H9 (cell line): ENCODE measurements at regions not wholly inside any gene's neighbourhood (a gene's known extent, or its start where the extent isn't known, plus 50 kb on each side); places are given as distances from the start of the nearest gene placed in this dataset.

ENCODE experiments used
- DNase-seq: peaks from one replicate; pipeline ENCODE4 v3.0.0-alpha.2; 2017
- H2AFZ ChIP-seq: one replicate; pipeline ENCODE4 v1.6.1; 2013; ENCODE audit warnings: mild to moderate bottlenecking, low read length, control low read depth, moderate library complexity
- H2AK5ac ChIP-seq: 2 replicates; pipeline ENCODE4 v1.6.1; 2013; ENCODE audit warnings: low read length, control low read depth, mixed read lengths; ENCODE audit not compliant: insufficient read length
- H2BK120ac ChIP-seq: one replicate; pipeline ENCODE4 v1.6.1; 2013; ENCODE audit warnings: low read depth, mild to moderate bottlenecking, low read length, control low read depth, inconsistent platforms; ENCODE audit not compliant: poor library complexity, severe bottlenecking
- H2BK12ac ChIP-seq: 2 replicates; pipeline ENCODE4 v1.6.1; 2013; ENCODE audit warnings: low read length, control low read depth, mixed read lengths, low read depth; ENCODE audit not compliant: insufficient read length
- H2BK15ac ChIP-seq: 2 replicates; pipeline ENCODE4 v1.6.1; 2013; ENCODE audit warnings: low read depth, low read length, control low read depth
- H2BK20ac ChIP-seq: one replicate; pipeline ENCODE4 v1.6.1; 2013; ENCODE audit warnings: low read depth, mild to moderate bottlenecking, low read length, control low read depth, inconsistent platforms; ENCODE audit not compliant: poor library complexity, severe bottlenecking
- H2BK5ac ChIP-seq: 2 replicates; pipeline ENCODE4 v1.6.1; 2013; ENCODE audit warnings: low read length, control low read depth, mixed read lengths; ENCODE audit not compliant: insufficient read length
- H3K14ac ChIP-seq: 2 replicates; pipeline ENCODE4 v1.6.1; 2013; ENCODE audit warnings: low read length, control low read depth; ENCODE audit not compliant: insufficient read depth
- H3K18ac ChIP-seq: 2 replicates; pipeline ENCODE4 v1.6.1; 2013; ENCODE audit warnings: low read depth, mild to moderate bottlenecking, mixed read lengths, low read length, control low read depth; ENCODE audit not compliant: insufficient read length
- H3K23ac ChIP-seq: 2 replicates; pipeline ENCODE4 v1.6.1; 2013; ENCODE audit warnings: low read length, control low read depth, mixed read lengths, low read depth; ENCODE audit not compliant: insufficient read length
- H3K23me2 ChIP-seq: 2 replicates; pipeline ENCODE4 v1.6.1; 2013; ENCODE audit warnings: low read depth, mild to moderate bottlenecking, mixed read lengths, low read length, control low read depth; ENCODE audit not compliant: insufficient read length, poor library complexity, severe bottlenecking
- H3K27ac ChIP-seq: 2 replicates; pipeline ENCODE4 v1.5.1; 2013; ENCODE audit warnings: low read length, control low read depth, mixed read lengths, low read depth; ENCODE audit not compliant: insufficient read length
- H3K27me3 ChIP-seq: 2 replicates; pipeline ENCODE4 v1.6.1; 2013; ENCODE audit warnings: low read length, control low read depth, inconsistent platforms; ENCODE audit not compliant: insufficient read depth
- H3K4ac ChIP-seq: 2 replicates; pipeline ENCODE4 v1.6.1; 2013; ENCODE audit warnings: low read depth, mild to moderate bottlenecking, control low read depth, inconsistent platforms, low read length, moderate library complexity
- H3K4me1 ChIP-seq: 2 replicates; pipeline ENCODE4 v1.6.1; 2013; ENCODE audit warnings: low read length, control low read depth, inconsistent platforms; ENCODE audit not compliant: insufficient read depth
- H3K4me2 ChIP-seq: 2 replicates; pipeline ENCODE4 v1.6.1; 2013; ENCODE audit warnings: low read length, control low read depth, mixed read lengths; ENCODE audit not compliant: insufficient read length, insufficient read depth
- H3K56ac ChIP-seq: 2 replicates; pipeline ENCODE4 v1.6.1; 2013; ENCODE audit warnings: low read depth, mild to moderate bottlenecking, mixed read lengths, low read length, control low read depth; ENCODE audit not compliant: insufficient read length
- H3K79me1 ChIP-seq: 2 replicates; pipeline ENCODE4 v1.6.1; 2013; ENCODE audit warnings: low read depth, mild to moderate bottlenecking, moderate library complexity, low read length, control low read depth, inconsistent platforms; ENCODE audit not compliant: insufficient read depth, poor library complexity, severe bottlenecking
- H3K79me2 ChIP-seq: 2 replicates; pipeline ENCODE4 v1.6.1; 2013; ENCODE audit warnings: low read length, control low read depth, inconsistent platforms; ENCODE audit not compliant: insufficient read depth
- H3K9ac ChIP-seq: 2 replicates; pipeline ENCODE4 v1.6.1; 2013; ENCODE audit warnings: low read length, control low read depth, mixed read lengths; ENCODE audit not compliant: insufficient read length; ENCODE audit errors: extremely low read depth
- H3K9me3 ChIP-seq: one replicate; pipeline ENCODE4 v1.6.1; 2013; ENCODE audit warnings: low read depth, low read length, inconsistent platforms; ENCODE audit not compliant: control insufficient read depth
- H3T11ph ChIP-seq: one replicate; pipeline ENCODE4 v1.6.1; 2013; ENCODE audit warnings: mild to moderate bottlenecking, low read length, control low read depth, inconsistent platforms
- H4K20me1 ChIP-seq: one replicate; pipeline ENCODE4 v1.6.1; 2013; ENCODE audit not compliant: control insufficient read depth, insufficient read length, insufficient read depth
- H4K5ac ChIP-seq: 2 replicates; pipeline ENCODE4 v1.6.1; 2013; ENCODE audit warnings: low read depth, mild to moderate bottlenecking, mixed read lengths, low read length, control low read depth; ENCODE audit not compliant: insufficient read length
- H4K8ac ChIP-seq: replicated peaks from 2 replicates; pipeline ENCODE4 v1.6.1; 2013; ENCODE audit warnings: low read length, control low read depth, mixed read lengths, low read depth; ENCODE audit not compliant: insufficient read length
- H4K91ac ChIP-seq: 2 replicates; pipeline ENCODE4 v1.6.1; 2013; ENCODE audit warnings: low read depth, mild to moderate bottlenecking, moderate library complexity, mixed read lengths, low read length, control low read depth; ENCODE audit not compliant: insufficient read length
- H3K27ac Mint-ChIP-seq, 3 experiments: 2 replicates in 2 of 3; 3 replicates in 1 of 3; pipeline ENCODE4 v1.8.0; 2020 to 2021; ENCODE audit warnings: mixed read lengths in 3 of 3, mild to moderate bottlenecking in 1 of 3, moderate library complexity in 1 of 3
- H3K27me3 Mint-ChIP-seq: 2 replicates; pipeline ENCODE4 v1.8.0; 2021; ENCODE audit warnings: low read depth, mild to moderate bottlenecking, moderate library complexity, mixed read lengths
- H3K36me3 Mint-ChIP-seq, 3 experiments: 2 replicates in 2 of 3; 3 replicates in 1 of 3; pipeline ENCODE4 v1.8.0; 2020 to 2021; ENCODE audit warnings: low read depth in 3 of 3, mixed read lengths in 3 of 3; ENCODE audit not compliant: insufficient read depth in 1 of 3
- H3K4me1 Mint-ChIP-seq, 2 experiments: 2 replicates each; pipeline ENCODE4 v1.8.0; 2020; ENCODE audit warnings: mixed read lengths in 2 of 2
- H3K4me3 Mint-ChIP-seq, 2 experiments: 2 replicates in 1 of 2; 3 replicates in 1 of 2; pipeline ENCODE4 v1.8.0; 2020 to 2021; ENCODE audit warnings: mild to moderate bottlenecking in 2 of 2, mixed read lengths in 2 of 2, moderate library complexity in 1 of 2
- H3K9me3 Mint-ChIP-seq, 2 experiments: 2 replicates in 1 of 2; 3 replicates in 1 of 2; pipeline ENCODE4 v1.8.0; 2020; ENCODE audit warnings: mild to moderate bottlenecking in 2 of 2, mixed read lengths in 2 of 2, moderate library complexity in 1 of 2
- CTCF ChIP-seq: fragments of 200-600 bp; sonication (generic); conservative IDR thresholded peaks from 3 replicates; pipeline ENCODE4 v1.8.0; 2021; ENCODE audit warnings: antibody characterized with exemption, mild to moderate bottlenecking
- WGBS: extraction: QIAGEN DNeasy Blood & Tissue Kit; methylation state at CpG from one replicate; pipeline ENCODE4 v1.1.7; 2013; ENCODE audit warnings: missing lambda C conversion rate, low lambda C conversion rate, mixed read lengths; ENCODE audit not compliant: insufficient read length; ENCODE audit errors: extremely low coverage; 5-methylcytosine and 5-hydroxymethylcytosine counted together

GRCh38 chr6:166010136-166010960 is 157.3 kb downstream of the TBXT start:
- Histone ChIP-seq H4K20me1 (no peaks in the 10 kb centered on the region), H2AFZ (no peak overlapping the region), H3T11ph (no peak overlapping the region), H4K8ac (no peak overlapping the region), H4K91ac (no peak overlapping the region), H3K79me2 (no peaks in the 10 kb centered on the region), H2BK20ac (no peak overlapping the region), H2BK15ac (no peak overlapping the region), H3K79me1 (no peaks in the 10 kb centered on the region), H2BK120ac (no peak overlapping the region), H3K9ac (no peak overlapping the region), H3K27me3 (peaks cover 45% of the 10 kb centered on the region), H3K23me2 (peaks cover 6% of the 10 kb centered on the region), H3K9me3 (no peaks in the 10 kb centered on the region), H4K5ac (no peak overlapping the region), H3K4me1 (no peaks in the 10 kb centered on the region; the same call in 1 of the 2 replicates), H3K27ac (no peak overlapping the region), H3K4ac (no peak overlapping the region), H3K14ac (no peak overlapping the region), H2BK12ac (no peak overlapping the region), H2BK5ac (no peak overlapping the region), H3K56ac (no peak overlapping the region), H3K23ac (no peak overlapping the region), H2AK5ac (no peak overlapping the region), H3K18ac (no peak overlapping the region), H3K4me2 (no peak overlapping the region)
- DNase-seq, result no peak
- no peak for TF ChIP-seq CTCF
- H3K27me3 Mint-ChIP-seq, result peaks cover 75% of the 10 kb centered on the region
- H3K4me3 Mint-ChIP-seq, result no peak overlapping the region
- H3K9me3 Mint-ChIP-seq, result no peaks in the 10 kb centered on the region; a peak in 1 of 5 replicates
- no peak overlapping the region for H3K27ac Mint-ChIP-seq
- peaks cover 23 to 27% of the 10 kb centered on the region in 2 experiments for H3K4me1 Mint-ChIP-seq
- WGBS, result no CpG with 5 or more reads among the region's 11 CpGs
- no peaks in the 10 kb centered on the region; a peak in 1 of 7 replicates for H3K36me3 Mint-ChIP-seq
